Mucosa of descending colon (tissue), 3 donors: ENCODE measurements at regions not wholly inside any gene's neighbourhood (a gene's known extent, or its start where the extent isn't known, plus 50 kb on each side); places are given as distances from the start of the nearest gene placed in this dataset.

Experiments used
- ATAC-seq: fragments of 200-7000 bp; cut with Tn5 transposase; one replicate; pipeline ENCODE4 v1.9.1; 2020; ENCODE audit warnings: mild to moderate bottlenecking, moderate library complexity
- DNase-seq, 3 donors: peaks; one replicate each; pipeline ENCODE4 v3.0.0-alpha.2; 2020
- H3K36me3 ChIP-seq: fragments of 200-600 bp; one replicate; pipeline ENCODE4 v1.8.0; 2021; ENCODE audit warnings: low read depth, mild to moderate bottlenecking
- H3K4me1 ChIP-seq: fragments of 200-600 bp; one replicate; pipeline ENCODE4 v1.8.0; 2021; ENCODE audit warnings: low read depth, mild to moderate bottlenecking
- H3K4me3 ChIP-seq: fragments of 200-600 bp; one replicate; pipeline ENCODE4 v1.8.0; 2021; ENCODE audit warnings: mild to moderate bottlenecking
- H3K9me3 ChIP-seq: fragments of 200-600 bp; one replicate; pipeline ENCODE4 v1.8.0; 2021; ENCODE audit warnings: mild to moderate bottlenecking
- intact Hi-C, 2 donors: fragments of 100-400 bp; cut with DNase I in 1 of 2; cut with micrococcal nuclease in 1 of 2; formaldehyde crosslinking; loops; one replicate each; pipeline versions ENCODE4 v1.11.0 to v1.11.1; 2022; cut with DNase I, micrococcal nuclease
- TF ChIP-seq, protein P1 (sequence below): fragments of 200-600 bp; IDR thresholded peaks from one replicate; pipeline ENCODE4 v1.8.0; 2022; ENCODE audit warnings: antibody characterized with exemption, mild to moderate bottlenecking
- donor health status: DM: no; HTN: no; CAD: no; lungs with moderate emphysema.
- donor health status: DM: no; HTN: no; CAD: no.
- donor health status: DM: no; HTN: yes; CAD: no.

DNA sequence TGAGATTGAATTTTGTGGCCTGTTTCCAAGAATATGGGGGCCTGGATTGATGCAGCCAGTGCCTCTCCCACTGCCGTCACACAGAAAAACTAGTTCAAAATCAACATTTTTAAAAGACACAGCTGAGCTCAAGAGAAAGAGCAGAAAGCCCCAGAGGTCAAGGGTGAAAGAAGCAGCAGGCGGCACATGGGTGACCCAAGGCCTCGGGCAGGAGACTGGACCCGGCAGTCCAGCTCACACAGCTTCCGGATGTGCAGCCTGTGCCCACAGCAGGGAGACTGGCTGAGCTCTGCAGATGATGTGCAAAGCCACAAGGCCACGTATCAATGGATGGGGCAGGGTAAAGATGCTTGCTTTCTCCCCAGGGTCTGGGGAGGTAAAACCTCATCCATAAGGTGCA lies 50.4 kb upstream of the RNF32 start:
- H3K4me1 ChIP-seq, result no peaks in the 10 kb centered on the region
- H3K36me3 ChIP-seq, result no peaks in the 10 kb centered on the region
- TF ChIP-seq, protein P1, sequence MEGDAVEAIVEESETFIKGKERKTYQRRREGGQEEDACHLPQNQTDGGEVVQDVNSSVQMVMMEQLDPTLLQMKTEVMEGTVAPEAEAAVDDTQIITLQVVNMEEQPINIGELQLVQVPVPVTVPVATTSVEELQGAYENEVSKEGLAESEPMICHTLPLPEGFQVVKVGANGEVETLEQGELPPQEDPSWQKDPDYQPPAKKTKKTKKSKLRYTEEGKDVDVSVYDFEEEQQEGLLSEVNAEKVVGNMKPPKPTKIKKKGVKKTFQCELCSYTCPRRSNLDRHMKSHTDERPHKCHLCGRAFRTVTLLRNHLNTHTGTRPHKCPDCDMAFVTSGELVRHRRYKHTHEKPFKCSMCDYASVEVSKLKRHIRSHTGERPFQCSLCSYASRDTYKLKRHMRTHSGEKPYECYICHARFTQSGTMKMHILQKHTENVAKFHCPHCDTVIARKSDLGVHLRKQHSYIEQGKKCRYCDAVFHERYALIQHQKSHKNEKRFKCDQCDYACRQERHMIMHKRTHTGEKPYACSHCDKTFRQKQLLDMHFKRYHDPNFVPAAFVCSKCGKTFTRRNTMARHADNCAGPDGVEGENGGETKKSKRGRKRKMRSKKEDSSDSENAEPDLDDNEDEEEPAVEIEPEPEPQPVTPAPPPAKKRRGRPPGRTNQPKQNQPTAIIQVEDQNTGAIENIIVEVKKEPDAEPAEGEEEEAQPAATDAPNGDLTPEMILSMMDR, result no peak
- H3K4me3 ChIP-seq, result no peak overlapping the region
- no peak for ATAC-seq
- H3K9me3 ChIP-seq, result peaks cover 14% of the 10 kb centered on the region
- DNase-seq, result no peak
- intact Hi-C loops, result no loop called here

DNA sequence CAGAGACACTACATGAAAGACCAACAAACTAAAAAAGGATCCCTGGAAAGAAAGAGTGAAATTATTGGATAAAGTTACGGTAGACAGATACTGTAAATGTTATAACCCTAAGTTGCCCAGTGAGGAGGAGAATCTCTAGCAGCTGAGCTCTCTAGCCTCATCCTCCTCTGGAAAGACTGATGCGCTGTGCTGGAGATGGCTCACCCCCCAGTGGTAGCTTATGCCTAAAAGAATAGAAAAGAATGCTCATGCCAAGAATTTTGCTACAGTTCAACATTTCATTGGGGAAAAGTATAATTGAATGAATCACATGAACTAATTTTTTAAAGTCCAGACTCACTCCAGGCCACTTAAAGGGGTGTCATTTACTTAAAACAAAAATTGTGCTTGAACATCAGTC lies 50.8 kb upstream of the RNF32 start:
- H3K36me3 ChIP-seq, result no peaks in the 10 kb centered on the region
- H3K4me1 ChIP-seq, result no peaks in the 10 kb centered on the region
- intact Hi-C loops, result no loop called here
- ATAC-seq, result no peak
- TF ChIP-seq, protein P1, result no peak
- no peak for DNase-seq
- peaks cover 14% of the 10 kb centered on the region for H3K9me3 ChIP-seq
- no peak overlapping the region for H3K4me3 ChIP-seq

- TF ChIP-seq, protein P1, result no peak
- intact Hi-C loops, result no loop called here
- ATAC-seq, result no peak
These were observed 54.6 kb upstream of the RNF32 start for GRCh38 chr7:156585926-156586325.

DNA sequence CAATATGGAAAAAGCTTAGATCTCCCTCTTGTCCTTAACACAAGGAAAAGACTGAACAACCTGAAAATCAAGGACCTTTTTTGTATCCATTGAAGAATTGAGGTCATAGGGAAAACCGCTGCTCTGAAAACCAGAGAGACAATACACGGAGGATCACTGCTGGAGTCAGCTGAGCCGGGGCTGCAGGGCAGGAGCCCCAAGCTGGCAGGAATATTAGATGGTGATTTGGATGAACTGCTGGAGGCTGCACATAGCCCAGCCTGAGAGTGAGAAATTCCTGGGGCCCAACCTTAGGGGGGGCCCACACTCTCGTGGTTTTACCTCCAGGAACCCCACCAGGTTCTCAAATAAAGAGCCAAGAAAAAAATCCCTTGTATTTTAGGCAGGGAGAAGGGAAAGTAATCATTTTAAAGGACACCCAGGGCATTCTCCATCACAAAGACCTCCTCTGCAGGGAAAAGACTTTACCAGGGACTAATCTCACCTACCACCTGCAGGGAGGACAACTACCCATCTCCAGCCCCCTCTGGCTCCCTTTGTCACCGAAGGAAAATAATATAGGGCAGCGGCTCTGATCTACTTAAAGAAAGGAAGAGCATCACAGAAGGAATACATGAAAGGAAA lies 55.4 kb upstream of the RNF32 start:
- ATAC-seq (no peak), DNase-seq (no peak)
- intact Hi-C loops, result no loop called here
- Histone ChIP-seq H3K9me3 (peaks cover 7% of the 10 kb centered on the region), H3K36me3 (no peaks in the 10 kb centered on the region), H3K4me1 (no peaks in the 10 kb centered on the region), H3K4me3 (no peak overlapping the region)
- TF ChIP-seq, protein P1, result no peak

More at GRCh38 chr7:156585926-156586325, 54.6 kb upstream of the RNF32 start:
- no peaks in the 10 kb centered on the region for H3K4me1 ChIP-seq
- no peaks in the 10 kb centered on the region for H3K36me3 ChIP-seq
- H3K4me3 ChIP-seq, result no peak overlapping the region
- H3K9me3 ChIP-seq, result peaks cover 7% of the 10 kb centered on the region
- no peak for DNase-seq

DNA sequence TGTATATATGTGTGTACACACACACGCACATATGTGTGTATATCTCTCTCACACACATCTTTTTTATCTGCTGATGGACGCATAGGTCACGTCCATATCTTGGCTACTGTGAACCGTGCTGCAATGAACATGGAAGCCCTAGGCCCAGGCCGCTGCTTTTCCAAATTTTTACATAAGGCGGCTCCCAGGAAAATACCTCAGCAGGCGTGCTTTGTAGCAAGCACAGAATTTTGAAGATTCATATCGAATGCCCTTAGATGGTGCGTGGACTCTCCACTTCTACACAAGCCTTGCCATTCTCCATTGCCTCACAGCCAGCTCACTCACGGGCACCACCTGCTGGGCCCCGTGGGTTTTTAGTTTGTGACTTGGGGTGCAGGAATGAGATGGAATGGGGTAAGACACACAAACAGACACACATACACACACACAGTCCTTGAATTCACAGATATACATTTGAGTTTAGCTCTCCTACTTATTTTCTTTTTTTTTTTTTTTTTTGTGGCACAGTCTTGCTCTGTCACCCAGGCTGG lies 57.9 kb upstream of the RNF32 start:
- H3K36me3 ChIP-seq, result no peaks in the 10 kb centered on the region
- ATAC-seq (no peak), DNase-seq (no peak)
- H3K4me1 ChIP-seq, result no peaks in the 10 kb centered on the region
- TF ChIP-seq, protein P1, result no peak
- intact Hi-C loops, result no loop called here
- peaks cover 7% of the 10 kb centered on the region for H3K9me3 ChIP-seq
- H3K4me3 ChIP-seq, result no peak overlapping the region
